ENCODE measurements at regions not wholly inside any gene's neighbourhood (a gene's known extent, or its start where the extent isn't known, plus 50 kb on each side); places are given as distances from the start of the nearest gene placed in this dataset.

GRCh38 chr11:69371731-69372588 is 78.0 kb downstream of the MYEOV start:
- RAD21 ChIA-PET (ENCODE audit: low non-redundant PET in 1 of 2, low total read pairs in 2 of 2, uncharacterized antibody in 2 of 2, unreplicated experiment in 2 of 2), result no interaction called here
- Histone ChIP-seq H2AFZ (ENCODE audit: low read depth, low read length, poor library complexity, severe bottlenecking) (no peak overlapping the region), H3K79me2 (ENCODE audit: insufficient read depth, low read length) (no peaks in the 10 kb centered on the region), H3K9me2 (ENCODE audit: insufficient read depth) (no peaks in the 10 kb centered on the region), H3K36me3 (ENCODE audit: control insufficient read depth in 1 of 2, insufficient read depth in 2 of 2, low read length in 2 of 2) (peaks cover under 1 to 18% of the 10 kb centered on the region in 2 experiments; a peak in 2 of 4 replicates), H3K4me3 (replicated peaks in 1 of 2; ENCODE audit: low read depth in 1 of 2, low read length in 2 of 2) (no peak overlapping the region), H4K20me1 (ENCODE audit: insufficient read depth) (no peaks in the 10 kb centered on the region), H3K9ac (ENCODE audit: low read length) (no peak overlapping the region), H3K9me3 (ENCODE audit: control insufficient read depth in 1 of 2, insufficient read depth in 1 of 2, low read depth in 1 of 2, low read length in 2 of 2) (no peaks in the 10 kb centered on the region), H3K4me1 (ENCODE audit: control insufficient read depth in 1 of 2, insufficient read depth in 2 of 2, low read length in 2 of 2) (peaks cover 23 to 54% of the 10 kb centered on the region in 2 experiments), H3K4me2 (ENCODE audit: low read length) (no peak overlapping the region), H3K27me3 (ENCODE audit: insufficient read depth, low read length) (no peaks in the 10 kb centered on the region), H3K27ac (ENCODE audit: low read depth, low read length) (no peak overlapping the region)
- intact Hi-C loops (cut with micrococcal nuclease), result no loop called here
- BruUV-seq (replicated peaks), result no TSS peak
- DNase-seq (ENCODE audit: low read depth, low spot score) (no peak), ATAC-seq (no peak)
- TF ChIP-seq ZNF274 (IDR thresholded peaks at IDR 0.05; ENCODE audit: low read depth, low read length), result no peak
- TF ChIP-seq EGR1 (IDR thresholded peaks at IDR 0.05; ENCODE audit: low read depth), result no peak
- TF ChIP-seq EZH2 (IDR thresholded peaks at IDR 0.05), result no peak
- no peak for TF ChIP-seq JUND (IDR thresholded peaks at IDR 0.05)
- CTCF ChIA-PET, result no interaction called here
- POLR2A ChIA-PET, result no interaction called here

DNA sequence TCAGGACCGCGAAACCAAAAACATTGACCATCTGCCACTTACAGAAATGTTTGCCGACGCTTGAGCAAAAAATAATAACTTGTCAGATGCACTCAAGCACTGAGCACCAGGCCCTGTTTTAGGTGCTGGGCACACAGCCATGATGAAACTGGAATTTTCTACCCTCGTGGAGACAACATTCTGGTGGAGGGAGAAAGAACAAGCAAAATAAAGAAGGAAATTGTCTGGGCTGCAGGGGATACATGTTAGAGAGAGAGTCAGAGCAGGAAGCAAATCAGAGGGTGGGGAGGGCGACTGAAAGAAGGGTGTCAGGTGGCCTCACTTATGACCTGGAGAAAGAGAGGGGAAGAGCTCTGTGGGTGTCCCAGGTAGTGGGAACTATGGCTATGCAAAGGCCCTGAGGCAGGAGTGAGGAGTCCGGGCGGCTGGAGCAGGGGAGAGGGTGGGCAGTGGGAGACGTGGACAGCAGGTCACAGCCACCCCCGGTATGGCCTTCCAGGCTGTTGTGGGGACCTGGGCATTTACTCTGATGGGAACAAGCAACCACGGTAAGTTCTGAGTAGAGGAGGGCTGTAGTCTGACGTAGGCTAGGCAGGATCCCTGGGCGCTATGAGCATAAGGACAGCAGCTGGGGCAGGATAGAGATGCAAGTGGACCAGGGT is 78.8 kb downstream of the MYEOV start:
- H3K79me2 ChIP-seq (ENCODE audit: insufficient read depth, low read length), result no peaks in the 10 kb centered on the region
- TF ChIP-seq, protein P1, sequence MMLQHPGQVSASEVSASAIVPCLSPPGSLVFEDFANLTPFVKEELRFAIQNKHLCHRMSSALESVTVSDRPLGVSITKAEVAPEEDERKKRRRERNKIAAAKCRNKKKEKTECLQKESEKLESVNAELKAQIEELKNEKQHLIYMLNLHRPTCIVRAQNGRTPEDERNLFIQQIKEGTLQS (IDR thresholded peaks at IDR 0.05), result no peak
- no peaks in the 10 kb centered on the region for H3K27me3 ChIP-seq (ENCODE audit: insufficient read depth, low read length)
- CTCF ChIA-PET, result no interaction called here
- intact Hi-C loops (cut with micrococcal nuclease), result no loop called here
- H3K4me2 ChIP-seq (ENCODE audit: low read length), result no peak overlapping the region
- H3K4me1 ChIP-seq (ENCODE audit: control insufficient read depth in 1 of 2, insufficient read depth in 2 of 2, low read length in 2 of 2), result peaks cover 20 to 54% of the 10 kb centered on the region in 2 experiments
- peaks cover 0 to 18% of the 10 kb centered on the region in 2 experiments; a peak in 1 of 4 replicates for H3K36me3 ChIP-seq (ENCODE audit: control insufficient read depth in 1 of 2, insufficient read depth in 2 of 2, low read length in 2 of 2)
- no peaks in the 10 kb centered on the region for H4K20me1 ChIP-seq (ENCODE audit: insufficient read depth)
- H3K4me3 ChIP-seq (replicated peaks in 1 of 2; ENCODE audit: low read depth in 1 of 2, low read length in 2 of 2), result no peak overlapping the region
- no TSS peak for BruUV-seq (replicated peaks)
- POLR2A ChIA-PET, result no interaction called here
- no peak for DNase-seq (ENCODE audit: low read depth, low spot score)
- no peak overlapping the region for H2AFZ ChIP-seq (ENCODE audit: low read depth, low read length, poor library complexity, severe bottlenecking)
- H3K27ac ChIP-seq (ENCODE audit: low read depth, low read length), result no peak overlapping the region
- no peak overlapping the region for H3K9ac ChIP-seq (ENCODE audit: low read length)
- RAD21 ChIA-PET (ENCODE audit: low non-redundant PET in 1 of 2, low total read pairs in 2 of 2, uncharacterized antibody in 2 of 2, unreplicated experiment in 2 of 2), result no interaction called here
- ATAC-seq, result no peak
- H3K9me3 ChIP-seq (ENCODE audit: control insufficient read depth in 1 of 2, insufficient read depth in 1 of 2, low read depth in 1 of 2, low read length in 2 of 2), result no peaks in the 10 kb centered on the region
- H3K9me2 ChIP-seq (ENCODE audit: insufficient read depth), result no peaks in the 10 kb centered on the region
